ENCODE measurements at regions not wholly inside any gene's neighbourhood (a gene's known extent, or its start where the extent isn't known, plus 50 kb on each side); places are given as distances from the start of the nearest gene placed in this dataset.

- H3K27ac ChIP-seq (ENCODE audit: low read length): no peak overlapping the region
- no peaks in the 10 kb centered on the region for H3K36me3 ChIP-seq (ENCODE audit: control insufficient read depth, insufficient read depth, low read length)
- H3K9me3 ChIP-seq (ENCODE audit: control insufficient read depth, insufficient read depth, low read depth, low read length): no peaks in the 10 kb centered on the region
- in situ Hi-C loops (cut with HindIII; ENCODE audit: low pct_unique_long_range_greater_than_20kb, low sequenced_read_pairs) (no loop called here), intact Hi-C loops (cut with micrococcal nuclease; ENCODE audit: unreplicated experiment) (no loop called here)
- no peaks in the 10 kb centered on the region for H3K4me1 ChIP-seq (ENCODE audit: control insufficient read depth, insufficient read depth, low read length)
- TF ChIP-seq CTCF (IDR thresholded peaks at IDR 0.05) (no peak), REST (IDR thresholded peaks at IDR 0.05; ENCODE audit: insufficient read depth in 1 of 2, low read depth in 2 of 2, low read length in 1 of 2) (no peak), TCF7L2 (IDR thresholded peaks at IDR 0.05; ENCODE audit: low read depth, low read length) (no peak), SIN3A (IDR thresholded peaks at IDR 0.05; ENCODE audit: borderline replicate concordance, insufficient read depth, low read depth, low read length) (no peak), POLR2AphosphoS5 (IDR thresholded peaks at IDR 0.05; ENCODE audit: low read depth, low read length) (no peak)
- ChIA-PET POLR2A (no interaction called here), CTCF (no interaction called here)
- no TSS peak for BruUV-seq (replicated peaks)
- ATAC-seq (no peak), DNase-seq (ENCODE audit: low read depth, low spot score) (no peak)
- H3K27me3 ChIP-seq (ENCODE audit: control insufficient read depth, insufficient read depth, low read length): no peaks in the 10 kb centered on the region
- H3K4me3 ChIP-seq (ENCODE audit: low read depth in 2 of 2, low read length in 2 of 2): no peak overlapping the region
Measured at GRCh38 chr6:122143813-122144601, 255.4 kb upstream of the HSF2 start.

GRCh38 chr6:122145246-122145645 is 254.2 kb upstream of the HSF2 start:
- ChIA-PET CTCF (no interaction called here), POLR2A (no interaction called here)
- no TSS peak for BruUV-seq (replicated peaks)
- ATAC-seq (no peak), DNase-seq (ENCODE audit: low read depth, low spot score) (no peak)
- Histone ChIP-seq H3K36me3 (ENCODE audit: control insufficient read depth, insufficient read depth, low read length) (no peaks in the 10 kb centered on the region), H3K4me1 (ENCODE audit: control insufficient read depth, insufficient read depth, low read length) (no peaks in the 10 kb centered on the region), H3K27ac (ENCODE audit: low read length) (no peak overlapping the region), H3K27me3 (ENCODE audit: control insufficient read depth, insufficient read depth, low read length) (no peaks in the 10 kb centered on the region), H3K9me3 (ENCODE audit: control insufficient read depth, insufficient read depth, low read depth, low read length) (no peaks in the 10 kb centered on the region), H3K4me3 (ENCODE audit: low read depth in 2 of 2, low read length in 2 of 2) (no peak overlapping the region)
- no peak for TF ChIP-seq TCF7L2 (IDR thresholded peaks at IDR 0.05; ENCODE audit: low read depth, low read length)
- no peak for TF ChIP-seq SIN3A (IDR thresholded peaks at IDR 0.05; ENCODE audit: borderline replicate concordance, insufficient read depth, low read depth, low read length)
- TF ChIP-seq POLR2AphosphoS5 (IDR thresholded peaks at IDR 0.05; ENCODE audit: low read depth, low read length): no peak
- TF ChIP-seq REST (IDR thresholded peaks at IDR 0.05; ENCODE audit: insufficient read depth in 1 of 2, low read depth in 2 of 2, low read length in 1 of 2): no peak
- no peak for TF ChIP-seq CTCF (IDR thresholded peaks at IDR 0.05)
- in situ Hi-C loops (cut with HindIII; ENCODE audit: low pct_unique_long_range_greater_than_20kb, low sequenced_read_pairs): no loop called here
- intact Hi-C loops (cut with micrococcal nuclease; ENCODE audit: unreplicated experiment): no loop called here

All from Panc1 (cell line).